ENCODE measurements at regions not wholly inside any gene's neighbourhood (a gene's known extent, or its start where the extent isn't known, plus 50 kb on each side); places are given as distances from the start of the nearest gene placed in this dataset.
"Not testable (repeated sequence)": the region's sequence is repeated elsewhere in the genome, so short reads cannot be mapped to it uniquely, and the experiment has no call there.

GRCh38 chr20:12573442-12573841 lies 435.3 kb upstream of the SPTLC3 start:
- DNase-seq (ENCODE audit: low read depth in 4 of 4, low spot score in 1 of 4) = no peak

DNA sequence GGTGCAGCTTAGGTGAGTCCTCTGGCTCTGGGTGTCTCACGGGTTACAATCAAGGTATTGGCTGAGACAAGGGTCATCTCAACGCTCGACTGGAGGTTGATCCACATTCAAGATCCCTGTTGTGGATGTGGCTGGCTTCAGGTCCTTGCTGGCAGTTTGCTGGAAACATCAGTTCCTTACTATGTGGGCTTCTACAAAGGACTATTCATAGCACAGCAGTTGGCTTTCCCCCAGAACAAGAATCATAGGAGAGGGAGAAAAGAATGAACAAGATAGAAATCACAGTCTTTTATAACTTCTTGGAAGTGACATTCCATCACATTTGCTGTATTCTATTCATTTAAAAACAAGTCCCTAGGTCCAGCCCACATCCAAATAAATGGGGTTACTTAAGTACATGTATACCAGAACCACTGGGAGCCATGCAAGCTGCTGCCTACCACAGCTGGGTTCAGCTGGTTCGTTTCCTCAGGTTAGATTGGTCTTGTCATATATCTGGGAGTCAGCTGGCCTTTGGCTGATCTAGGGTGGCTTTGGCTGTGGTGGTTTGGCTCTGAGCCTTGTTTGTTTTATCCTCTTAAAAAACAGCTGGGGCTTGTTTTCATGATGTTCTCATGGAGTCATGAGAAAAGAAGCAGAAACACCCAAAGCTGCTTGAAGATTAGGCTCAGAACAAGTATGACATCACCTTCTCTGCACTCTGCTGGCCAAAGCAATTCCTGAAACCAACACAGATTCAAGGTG lies 433.2 kb upstream of the SPTLC3 start:
- DNase-seq (ENCODE audit: low read depth in 4 of 4, low spot score in 1 of 4) = no peak

GRCh38 chr20:12577213-12577612 lies 431.6 kb upstream of the SPTLC3 start:
- DNase-seq (ENCODE audit: low read depth in 4 of 4, low spot score in 1 of 4) = no peak

DNA sequence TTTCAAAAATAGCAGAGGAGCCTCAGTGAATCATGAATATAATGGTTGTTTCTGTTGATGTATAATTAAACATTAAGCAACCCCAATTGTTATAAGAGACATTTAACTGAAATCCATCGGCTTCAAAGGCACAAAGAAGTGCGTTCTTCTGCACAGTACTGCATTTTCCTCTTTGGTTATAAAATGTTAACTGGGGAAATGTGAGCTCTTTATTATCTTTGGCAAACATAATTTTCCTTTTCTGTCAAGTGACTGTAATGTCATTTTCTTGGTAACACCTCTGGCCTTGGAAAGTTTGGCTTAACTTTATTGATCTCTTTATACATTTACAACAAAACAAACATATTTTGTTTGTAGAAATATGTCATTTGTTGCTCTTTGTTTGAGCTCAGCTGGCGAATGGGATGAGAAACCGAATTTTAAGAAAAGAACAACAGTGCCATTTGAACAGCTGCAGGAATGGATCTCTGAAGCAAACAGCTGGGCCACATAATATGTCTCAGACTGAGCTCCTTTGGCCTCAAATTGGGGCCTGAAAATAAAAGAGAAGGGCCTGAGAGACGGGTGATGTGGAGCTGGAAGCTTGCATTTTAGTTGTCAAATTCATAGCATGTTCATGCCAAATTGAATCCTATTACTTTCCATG lies 427.0 kb upstream of the SPTLC3 start:
- no peak for DNase-seq (ENCODE audit: low read depth in 4 of 4, low spot score in 1 of 4)

- DNase-seq (ENCODE audit: low read depth in 4 of 4, low spot score in 1 of 4) = not testable (repeated sequence)
Measured at GRCh38 chr20:12582710-12583109, 426.1 kb upstream of the SPTLC3 start.

- no peak for DNase-seq (ENCODE audit: low read depth in 4 of 4, low spot score in 1 of 4)
Measured at GRCh38 chr20:12591949-12592470, 416.8 kb upstream of the SPTLC3 start.

DNA sequence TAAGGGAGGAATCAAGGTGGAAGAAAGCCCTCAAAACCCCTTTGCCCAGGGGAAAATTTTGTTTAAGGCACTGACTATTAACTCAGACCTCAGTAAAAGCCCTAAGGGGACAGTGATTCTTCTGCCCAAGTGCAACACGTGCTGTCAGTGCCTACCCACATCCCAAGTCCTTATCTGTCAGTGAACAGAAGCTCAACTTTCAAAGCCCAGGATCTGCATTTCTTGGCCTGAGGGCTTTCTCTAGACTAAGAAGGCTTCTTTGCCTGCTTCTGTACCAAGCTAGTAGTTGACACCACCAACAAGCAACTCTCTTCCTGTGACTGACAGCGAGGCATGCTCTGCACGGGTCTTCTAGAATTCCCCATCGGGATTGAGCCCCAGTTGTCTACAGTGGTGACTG lies 416.0 kb upstream of the SPTLC3 start:
- no peak for DNase-seq (ENCODE audit: low read depth in 4 of 4, low spot score in 1 of 4)

DNA sequence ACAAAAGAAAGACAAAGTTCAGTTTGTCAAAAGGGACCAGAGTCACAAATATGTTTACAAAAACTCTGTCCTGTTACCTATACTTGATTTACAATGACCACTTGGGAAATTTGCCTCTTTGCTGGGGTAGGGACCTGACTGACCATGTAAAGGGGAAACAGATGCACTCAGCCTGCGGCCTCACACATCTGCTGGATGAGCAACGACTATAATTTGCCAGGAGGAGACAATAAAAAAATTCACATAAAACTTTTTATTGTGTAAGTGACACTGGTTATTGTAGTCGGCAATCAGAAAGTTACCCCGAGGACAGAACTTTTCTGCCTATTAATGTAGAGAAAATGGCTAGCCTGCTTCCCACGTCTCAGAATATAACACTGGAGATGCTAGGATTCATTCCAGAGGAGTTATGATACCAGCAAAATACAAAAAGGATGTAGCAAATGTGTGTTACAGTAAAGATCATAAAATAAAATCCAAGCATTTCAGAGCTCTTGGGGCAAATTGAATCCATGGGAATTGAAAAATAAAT lies 415.4 kb upstream of the SPTLC3 start:
- DNase-seq (ENCODE audit: low read depth in 4 of 4, low spot score in 1 of 4) = no peak

DNA sequence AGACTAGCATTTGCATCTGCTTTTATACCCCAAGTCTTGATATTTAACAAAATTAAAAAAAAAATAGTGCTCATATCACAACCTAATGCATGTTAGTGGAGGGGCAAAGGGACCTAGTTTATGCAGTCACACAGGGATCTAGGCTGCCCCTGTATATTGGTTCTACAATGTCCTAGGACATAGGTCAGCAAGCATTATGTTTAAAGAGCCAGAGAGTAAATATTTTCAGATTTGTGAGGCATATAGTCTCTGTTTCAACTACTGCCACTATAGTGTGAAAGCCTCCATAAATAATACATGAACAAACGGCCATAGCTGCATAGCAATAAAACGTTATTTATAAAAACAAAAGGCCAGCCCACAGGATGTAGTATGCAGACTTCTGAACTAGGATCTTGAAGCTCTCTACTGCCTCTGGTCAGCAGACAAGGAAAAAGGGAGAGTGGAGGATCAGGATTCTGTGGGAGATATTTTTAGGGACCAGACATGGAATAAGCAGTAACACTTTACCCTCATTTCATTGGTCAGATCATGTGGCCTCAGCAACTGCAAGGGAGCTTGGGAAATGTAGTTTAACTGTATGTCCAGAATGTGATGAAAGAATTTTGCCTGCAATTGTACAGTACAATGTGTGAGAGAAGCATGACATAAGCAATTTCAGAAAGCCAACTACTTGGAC lies 414.2 kb upstream of the SPTLC3 start:
- DNase-seq (ENCODE audit: low read depth in 4 of 4, low spot score in 1 of 4) = no peak

DNA sequence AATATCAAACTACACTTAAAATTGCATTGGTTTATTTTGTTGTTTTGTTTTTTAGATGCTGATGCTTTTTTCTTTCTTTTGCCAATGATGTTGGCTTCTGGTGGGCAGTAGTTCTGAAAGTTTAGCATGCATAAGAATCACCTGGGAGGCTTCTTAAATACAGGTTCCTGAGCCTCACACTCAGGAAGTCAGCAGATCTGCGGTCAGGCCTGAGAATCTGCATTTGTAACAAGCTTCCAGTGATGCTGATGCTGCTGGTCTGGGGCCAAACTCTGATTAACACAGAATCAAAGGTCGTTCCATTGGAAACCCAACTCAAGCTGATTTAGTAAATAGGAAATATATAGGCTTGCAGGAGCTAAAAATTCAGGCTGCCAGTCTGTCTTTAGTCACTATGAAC lies 412.9 kb upstream of the SPTLC3 start:
- no peak for DNase-seq (ENCODE audit: low read depth in 4 of 4, low spot score in 1 of 4)

- DNase-seq (ENCODE audit: low read depth in 4 of 4, low spot score in 1 of 4) = no peak
Measured at GRCh38 chr20:12596863-12597262, 411.9 kb upstream of the SPTLC3 start.

- DNase-seq (ENCODE audit: low read depth in 4 of 4, low spot score in 1 of 4) = no peak
Measured at GRCh38 chr20:12597551-12597950, 411.2 kb upstream of the SPTLC3 start.

DNA sequence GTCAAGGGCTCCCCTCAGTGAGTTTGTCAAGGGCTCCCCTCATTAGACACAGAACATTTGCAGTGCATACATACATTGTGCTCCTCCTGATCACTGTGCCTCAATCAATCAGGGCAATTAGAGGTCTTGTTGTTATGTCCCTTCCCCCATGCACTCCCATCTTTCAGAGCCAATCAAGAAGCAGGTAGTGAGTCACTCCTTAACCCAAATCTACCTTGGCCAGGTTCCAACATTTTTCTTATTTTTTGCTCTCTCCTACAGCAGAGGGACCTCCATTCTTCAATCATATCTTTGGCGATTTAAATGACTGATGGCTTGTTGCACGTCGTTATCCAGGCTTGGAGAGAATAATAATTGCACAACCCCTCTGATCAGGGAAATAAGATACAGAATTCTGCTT lies 409.9 kb upstream of the SPTLC3 start:
- DNase-seq (ENCODE audit: low read depth in 4 of 4, low spot score in 1 of 4) = no peak

DNA sequence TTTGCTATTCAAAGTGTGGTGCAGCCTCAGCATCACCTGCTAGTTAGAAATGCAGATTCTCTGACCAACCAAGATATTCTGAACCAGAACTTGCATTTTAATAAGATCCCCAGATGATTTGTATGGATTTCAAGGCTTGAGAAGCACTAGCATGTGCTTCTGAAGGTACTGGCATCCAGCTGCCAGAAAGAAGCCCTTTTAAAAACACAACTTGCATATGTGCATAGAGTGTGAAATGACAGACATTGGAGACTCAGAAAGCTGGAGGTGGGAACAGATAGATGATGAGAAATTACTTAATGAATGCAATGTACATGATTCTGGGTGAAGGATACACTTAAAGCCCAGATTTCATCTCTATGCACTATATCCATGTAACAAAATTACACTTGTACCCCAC lies 409.3 kb upstream of the SPTLC3 start:
- DNase-seq (ENCODE audit: low read depth in 4 of 4, low spot score in 1 of 4) = no peak

DNA sequence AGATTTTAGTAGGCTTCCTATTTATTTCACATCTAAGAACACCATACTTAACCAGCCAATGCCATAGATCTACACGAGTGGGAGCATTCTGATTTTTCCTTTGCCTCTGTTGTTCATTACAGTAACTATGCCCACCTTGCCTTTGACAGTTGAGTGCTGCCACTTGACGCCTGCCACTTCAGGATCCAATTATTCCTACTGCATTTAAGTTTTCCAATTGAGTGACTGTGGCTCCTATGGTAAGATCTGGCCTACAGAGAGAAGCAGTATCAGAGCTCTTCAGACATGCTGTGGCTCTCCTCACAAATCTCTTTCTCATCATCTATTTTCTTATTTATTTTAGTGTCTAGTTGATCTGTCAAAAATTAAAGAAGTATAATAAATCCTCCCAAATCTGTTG lies 403.0 kb upstream of the SPTLC3 start:
- no peak for DNase-seq (ENCODE audit: low read depth in 4 of 4, low spot score in 1 of 4)

GRCh38 chr20:12610871-12611270 lies 397.9 kb upstream of the SPTLC3 start:
- no peak for DNase-seq (ENCODE audit: low read depth in 4 of 4, low spot score in 1 of 4)

GRCh38 chr20:12614764-12615163 lies 394.0 kb upstream of the SPTLC3 start:
- DNase-seq (ENCODE audit: low read depth in 4 of 4, low spot score in 1 of 4) = no peak

DNA sequence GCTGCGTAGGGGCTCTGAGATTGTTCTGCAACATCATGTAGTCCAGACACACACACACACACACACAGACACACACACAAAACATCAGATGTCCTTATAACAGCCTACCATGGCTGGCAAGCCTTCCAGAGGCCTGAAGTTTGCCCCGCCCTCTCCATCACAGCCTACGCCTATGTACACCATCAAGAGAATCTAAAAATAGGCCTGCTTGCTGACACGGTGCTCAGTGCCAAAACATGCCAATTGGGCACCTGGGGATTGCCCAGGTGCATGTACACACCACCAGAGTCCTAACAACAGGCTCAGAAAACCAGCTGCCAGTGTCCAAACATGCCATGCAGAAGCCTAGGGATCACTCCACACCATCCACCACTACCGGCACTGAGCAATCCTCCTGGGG lies 391.7 kb upstream of the SPTLC3 start:
- no peak for DNase-seq (ENCODE audit: low read depth in 4 of 4, low spot score in 1 of 4)

- DNase-seq (ENCODE audit: low read depth in 4 of 4, low spot score in 1 of 4) = no peak
Measured at GRCh38 chr20:12623870-12624269, 384.9 kb upstream of the SPTLC3 start.

DNA sequence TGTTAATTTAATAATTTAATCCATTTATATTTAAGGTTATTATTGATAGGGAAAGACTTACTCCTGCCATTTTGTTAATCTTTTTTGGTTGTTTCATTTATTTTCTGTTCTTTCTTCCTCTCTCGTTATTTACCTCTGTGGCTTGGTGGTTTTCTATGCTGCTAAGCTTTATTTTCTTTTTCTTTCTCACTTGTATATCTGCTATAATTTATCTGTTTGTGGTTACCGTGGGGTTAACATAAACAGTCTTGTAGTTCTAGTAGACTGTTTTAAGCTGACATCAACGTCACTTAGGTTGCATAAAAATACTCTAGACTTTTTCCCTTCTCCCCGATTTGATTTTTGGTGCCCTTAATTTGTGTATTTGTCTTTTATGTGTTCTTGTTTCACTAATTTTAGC lies 381.3 kb upstream of the SPTLC3 start:
- DNase-seq (ENCODE audit: low read depth in 4 of 4, low spot score in 1 of 4) = no peak

DNA sequence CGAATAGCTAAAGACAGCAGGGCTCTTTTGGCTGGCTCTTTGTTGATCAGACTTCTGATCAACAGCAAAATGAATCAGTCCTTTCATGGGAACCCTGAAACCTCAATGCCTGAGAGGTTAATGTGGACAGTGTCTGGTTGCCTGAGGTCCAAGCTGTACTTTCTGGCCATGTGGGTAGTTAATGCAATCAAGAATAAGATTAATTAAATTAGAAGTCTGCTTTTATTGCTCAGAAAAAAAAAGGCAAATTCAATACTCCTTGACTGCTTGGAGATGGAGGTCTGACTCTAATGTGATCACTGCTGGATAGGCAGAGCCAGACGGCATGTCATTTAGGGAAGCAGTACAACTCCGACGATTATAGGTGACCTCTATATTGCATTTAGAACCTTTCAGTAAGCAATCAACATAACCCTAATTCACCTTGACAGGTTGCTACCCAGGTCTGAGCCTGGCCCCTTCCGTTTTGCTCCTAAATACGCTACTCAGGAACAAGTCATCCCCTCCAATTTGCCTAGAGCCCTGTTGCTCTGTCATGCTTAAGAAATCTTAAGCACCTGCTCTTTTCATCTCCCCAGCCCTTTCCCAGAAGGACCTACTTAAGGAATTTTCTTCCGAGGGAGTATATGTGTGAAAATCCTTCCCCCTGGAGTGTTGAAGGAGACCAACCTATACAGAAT lies 370.0 kb upstream of the SPTLC3 start:
- no peak for DNase-seq (ENCODE audit: low read depth in 4 of 4, low spot score in 1 of 4)
